HG03521 (cell line): ENCODE measurements at regions not wholly inside any gene's neighbourhood (a gene's known extent, or its start where the extent isn't known, plus 50 kb on each side); places are given as distances from the start of the nearest gene placed in this dataset.

Experiments used
- ATAC-seq: cut with Tn5 transposase; IDR thresholded peaks from one replicate; pipeline ENCODE4 v1.9.1; 2021; ENCODE audit warnings: mild to moderate bottlenecking, moderate library complexity; ENCODE audit not compliant: unreplicated experiment

- no peak for ATAC-seq
These were observed 135.4 kb downstream of the NCOR2 start for GRCh38 chr12:124431971-124432370.

DNA sequence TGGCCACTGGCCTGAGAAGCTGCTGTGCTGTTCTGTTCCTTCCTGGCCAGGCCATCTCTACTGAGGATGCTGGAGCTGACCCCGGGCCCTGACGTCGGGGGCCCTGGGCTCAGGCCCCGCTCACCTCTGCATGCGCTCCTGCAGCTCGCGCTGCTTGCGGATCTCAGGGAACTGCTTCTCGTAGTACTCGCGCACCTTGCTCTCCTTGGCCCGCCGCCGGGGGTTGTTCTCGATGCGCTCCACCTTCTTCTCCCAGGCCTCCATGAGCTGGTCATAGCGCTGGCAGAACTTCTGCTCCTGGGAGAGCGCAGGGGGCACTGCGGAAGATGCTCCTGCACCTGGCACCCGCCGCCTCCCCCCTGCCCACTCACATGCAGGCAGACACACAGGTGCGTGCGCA lies 135.6 kb downstream of the RFLNA start:
- no peak for ATAC-seq

GRCh38 chr12:124429535-124429934 lies 134.6 kb downstream of the RFLNA start:
- no peak for ATAC-seq

DNA sequence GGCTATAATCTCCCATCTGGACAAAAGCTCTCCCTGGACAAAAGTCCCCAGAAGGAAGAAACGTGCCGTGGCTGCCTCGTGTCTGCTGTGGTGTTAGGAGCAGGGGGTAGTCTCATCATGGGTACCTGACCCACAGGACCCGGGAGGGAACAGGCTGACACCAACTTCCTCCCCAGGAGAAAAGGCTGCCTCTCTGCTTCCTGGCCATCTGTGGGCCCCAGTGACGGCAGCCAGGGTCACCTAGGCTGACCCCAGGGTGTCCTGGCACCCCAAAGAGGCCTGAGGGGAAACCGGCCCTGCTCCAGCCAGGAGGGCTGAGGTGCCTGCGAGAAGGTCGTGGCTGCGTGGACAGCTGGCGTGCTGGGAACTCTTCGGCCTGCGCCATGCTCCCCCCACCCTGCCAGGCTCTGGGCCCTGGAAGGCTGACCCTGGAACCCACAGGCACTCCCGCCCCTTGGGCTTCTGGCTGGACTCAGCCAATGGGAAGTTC lies 133.9 kb downstream of the RFLNA start:
- no peak for ATAC-seq

- ATAC-seq: no peak
These were observed 133.4 kb downstream of the RFLNA start for GRCh38 chr12:124428136-124428791.

GRCh38 chr12:124426594-124427555 lies 132.0 kb downstream of the RFLNA start:
- no peak for ATAC-seq

GRCh38 chr12:124425667-124426066 lies 130.8 kb downstream of the RFLNA start:
- ATAC-seq: no peak

- ATAC-seq: no peak
These were observed 129.6 kb downstream of the RFLNA start for GRCh38 chr12:124424516-124424905.

GRCh38 chr12:124423761-124424515 lies 129.0 kb downstream of the RFLNA start:
- no peak for ATAC-seq

- ATAC-seq: no peak
These were observed 128.0 kb downstream of the RFLNA start for GRCh38 chr12:124422570-124423523.

- ATAC-seq: no peak
These were observed 127.3 kb downstream of the RFLNA start for GRCh38 chr12:124422142-124422569.

DNA sequence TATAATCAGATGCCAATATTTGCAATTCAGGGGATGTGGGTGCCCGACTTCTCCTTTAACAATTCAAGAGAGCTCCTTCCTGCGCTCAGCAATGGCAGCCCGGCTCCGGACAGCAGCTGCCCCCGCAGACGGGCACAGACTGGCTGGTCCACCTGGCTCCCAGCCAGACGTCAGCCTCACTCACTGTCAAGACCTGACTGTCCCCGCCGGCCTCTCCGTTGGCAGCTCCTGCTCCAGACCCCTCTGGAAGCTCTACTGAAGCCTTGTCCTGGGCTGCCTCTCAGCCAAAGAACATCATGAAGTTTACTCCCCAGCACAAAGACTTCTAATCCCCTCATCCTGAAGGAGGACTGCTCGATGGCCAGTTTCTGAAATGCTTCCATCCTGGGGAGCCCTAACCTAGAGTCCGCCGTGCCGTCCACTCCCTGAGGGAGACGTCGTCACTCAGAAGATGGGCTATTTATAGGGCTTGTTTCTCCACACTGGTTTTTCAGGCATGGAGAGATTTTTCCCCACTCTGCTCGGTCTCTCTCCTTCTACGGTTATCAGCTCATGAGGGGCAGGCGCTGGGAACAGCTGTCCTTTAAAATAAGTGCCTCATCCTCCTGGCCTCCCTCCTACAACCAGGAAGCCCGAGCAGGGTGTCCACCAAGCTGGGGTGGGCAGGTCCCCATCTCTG lies 126.2 kb downstream of the RFLNA start:
- ATAC-seq: no peak

DNA sequence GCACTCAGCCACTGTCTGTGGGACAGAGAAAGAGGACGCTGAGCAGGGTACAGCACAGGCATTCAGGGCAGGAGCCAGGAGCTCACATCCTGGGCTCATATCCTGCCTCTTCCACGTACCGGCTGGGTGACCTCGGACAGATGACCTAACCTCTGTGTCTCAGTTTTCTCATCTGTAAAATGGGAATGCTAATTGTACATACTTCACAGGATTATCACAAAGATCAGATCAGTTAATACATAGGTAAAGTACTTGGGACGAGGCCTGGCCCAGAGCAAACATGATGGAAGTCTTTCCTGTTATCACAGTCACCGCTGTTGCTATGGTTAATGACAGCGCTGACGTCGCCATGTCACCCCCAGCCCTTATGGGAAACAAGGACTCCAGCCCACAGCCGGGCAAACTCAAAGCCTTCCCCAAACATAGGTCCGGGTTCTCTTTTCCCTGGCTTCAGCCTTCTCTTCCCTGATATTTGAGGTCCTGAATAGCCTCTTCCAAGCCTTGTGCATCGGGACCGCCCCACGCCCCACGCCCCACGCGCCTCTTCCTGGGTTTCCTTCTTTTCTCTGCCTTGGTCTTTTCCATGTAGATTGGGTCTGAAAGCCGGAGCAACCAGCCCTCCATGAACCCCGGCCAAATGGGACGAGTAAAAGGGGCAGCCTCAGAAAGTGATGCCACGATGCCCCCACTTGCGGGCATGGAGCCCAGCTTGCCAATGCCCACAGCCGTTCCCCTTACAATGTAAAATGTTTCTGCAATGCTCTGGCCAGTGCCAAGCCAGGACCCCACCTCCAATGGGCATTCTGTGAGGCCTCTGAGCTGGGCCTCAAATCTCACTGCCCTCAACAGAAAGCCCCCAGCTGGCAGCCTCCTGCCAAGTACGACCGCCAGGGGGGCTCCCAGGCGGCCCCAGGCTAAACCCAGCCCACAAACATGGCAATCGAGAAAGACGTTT lies 125.4 kb downstream of the RFLNA start:
- no peak for ATAC-seq

- ATAC-seq: no peak
These were observed 124.6 kb downstream of the RFLNA start for GRCh38 chr12:124419292-124420040.

GRCh38 chr12:124418791-124419190 lies 123.9 kb downstream of the RFLNA start:
- ATAC-seq: no peak

GRCh38 chr12:124418156-124418555 lies 123.3 kb downstream of the RFLNA start:
- ATAC-seq: no peak

GRCh38 chr12:124416516-124417395 lies 121.9 kb downstream of the RFLNA start:
- no peak for ATAC-seq
